ENCODE measurements at regions not wholly inside any gene's neighbourhood (a gene's known extent, or its start where the extent isn't known, plus 50 kb on each side); places are given as distances from the start of the nearest gene placed in this dataset.

GRCh38 chr11:110356762-110357671, 60.6 kb upstream of the RDX start:
- no peak for TF ChIP-seq CTCF (IDR thresholded peaks at IDR 0.05)
- no peak for TF ChIP-seq POLR2AphosphoS5 (IDR thresholded peaks at IDR 0.05)
